ENCODE measurements at regions not wholly inside any gene's neighbourhood (a gene's known extent, or its start where the extent isn't known, plus 50 kb on each side); places are given as distances from the start of the nearest gene placed in this dataset.
A peak's percentile ranks its signal among the peaks of the same experiment; 100 is the strongest.

DNA sequence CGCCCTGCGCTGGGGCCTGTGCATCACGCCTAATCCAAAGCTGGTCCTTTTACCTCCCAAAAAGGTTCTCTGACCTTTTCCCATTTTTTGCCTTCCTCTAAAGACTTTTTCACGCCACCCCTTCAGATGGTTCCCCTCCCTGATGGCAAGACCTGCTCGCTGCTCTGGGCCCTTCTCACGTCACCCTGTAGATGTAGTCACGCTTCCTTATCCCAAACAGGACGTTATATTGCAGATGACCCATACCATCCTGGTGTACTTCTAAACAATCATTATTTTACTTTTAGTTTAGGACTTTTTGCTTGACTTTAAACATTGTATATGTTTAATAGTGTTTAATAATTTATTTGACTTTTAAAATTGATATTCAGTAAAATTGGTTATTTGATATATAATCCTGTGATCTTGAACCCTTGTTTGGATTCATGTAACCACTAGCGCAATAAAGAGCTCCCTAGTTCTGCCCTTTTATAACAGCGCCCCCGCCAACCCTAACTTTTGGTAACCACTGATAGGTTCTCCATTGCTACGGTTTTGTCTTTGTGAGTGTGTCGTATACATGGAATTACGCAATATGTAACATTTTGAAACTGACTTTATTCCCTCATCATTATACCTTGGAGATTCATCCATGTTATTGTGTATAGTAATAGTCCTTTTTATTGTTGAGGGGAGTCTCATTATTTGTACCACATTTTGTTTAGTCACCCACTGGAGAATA is 159.0 kb upstream of the CHRNA7 start:
- DNase-seq (ENCODE audit: low read depth, low spot score): no peak

DNA sequence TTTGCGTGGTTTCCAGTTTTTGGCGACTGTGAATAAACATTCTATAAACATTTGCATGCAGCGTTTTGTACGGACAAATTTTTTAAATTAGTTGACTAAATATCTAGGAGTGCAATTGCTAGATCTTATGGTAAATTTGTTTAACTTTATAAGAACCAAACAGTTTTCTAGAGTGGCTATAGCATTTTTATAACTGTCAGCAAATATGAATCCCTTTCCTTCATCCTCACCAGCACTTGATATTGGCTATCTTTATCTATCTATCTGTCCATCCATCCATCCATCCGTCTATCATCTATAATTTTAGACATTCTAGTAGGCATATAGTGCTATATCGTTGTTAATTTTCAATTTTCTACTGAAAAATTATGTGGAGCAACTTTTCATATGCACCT is 158.4 kb upstream of the CHRNA7 start:
- DNase-seq (ENCODE audit: low read depth, low spot score): no peak

DNA sequence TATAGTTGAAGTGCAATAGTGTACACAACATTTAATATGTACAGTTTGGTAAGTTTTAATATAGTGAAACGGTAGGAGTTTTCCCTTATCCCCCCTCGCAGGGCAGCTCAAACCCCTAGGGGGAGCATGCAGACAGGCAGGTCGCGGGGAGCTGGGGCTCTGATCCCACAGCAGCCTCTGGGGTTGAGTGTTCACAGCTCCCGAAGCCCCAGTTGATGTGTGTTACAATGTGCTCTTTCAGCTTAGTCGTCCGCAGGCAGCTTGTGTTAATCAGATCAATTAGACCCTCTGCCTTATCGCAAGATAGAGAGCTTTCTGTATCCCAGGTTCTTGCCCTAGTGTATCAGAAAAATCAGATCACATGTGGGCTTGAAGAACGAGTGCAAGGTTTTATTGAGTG is 143.1 kb upstream of the CHRNA7 start:
- DNase-seq (ENCODE audit: low read depth, low spot score): no peak

DNA sequence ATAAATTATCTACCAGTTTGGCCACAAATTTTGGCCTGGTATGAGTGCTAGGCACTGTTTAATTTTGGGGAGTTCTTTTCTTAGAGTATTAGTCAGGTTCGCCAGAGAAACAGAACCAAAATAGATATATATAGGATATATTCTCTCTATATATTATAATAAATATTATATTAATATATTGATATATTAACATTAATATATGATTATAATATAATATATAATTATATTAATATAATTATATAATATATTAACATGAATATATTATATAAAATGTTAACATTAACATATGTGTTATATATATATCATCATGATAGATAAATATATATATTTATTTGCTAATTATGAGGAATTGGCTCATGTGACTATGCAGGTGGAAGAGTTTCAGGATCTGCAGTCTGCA is 137.8 kb upstream of the CHRNA7 start:
- no peak for DNase-seq (ENCODE audit: low read depth, low spot score)

DNA sequence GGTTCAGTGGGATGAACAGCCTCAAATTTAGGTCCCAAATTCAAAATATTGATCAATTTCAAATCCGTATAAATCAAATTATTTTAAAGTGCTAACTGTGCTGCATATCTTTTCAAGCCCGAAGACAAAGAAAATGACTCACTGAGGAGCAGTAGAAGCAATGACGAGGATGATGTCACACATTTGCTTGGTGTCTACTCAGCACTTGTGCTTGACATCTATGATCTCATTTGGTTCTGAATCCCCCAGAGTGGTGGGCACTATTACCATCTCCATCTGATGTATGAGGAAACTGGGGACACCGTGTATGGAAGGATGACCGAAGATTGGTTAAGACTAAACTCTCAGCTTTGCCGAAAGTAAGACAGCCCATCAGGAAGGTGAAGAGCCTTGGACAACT is 136.5 kb upstream of the CHRNA7 start:
- no peak for DNase-seq (ENCODE audit: low read depth, low spot score)

DNA sequence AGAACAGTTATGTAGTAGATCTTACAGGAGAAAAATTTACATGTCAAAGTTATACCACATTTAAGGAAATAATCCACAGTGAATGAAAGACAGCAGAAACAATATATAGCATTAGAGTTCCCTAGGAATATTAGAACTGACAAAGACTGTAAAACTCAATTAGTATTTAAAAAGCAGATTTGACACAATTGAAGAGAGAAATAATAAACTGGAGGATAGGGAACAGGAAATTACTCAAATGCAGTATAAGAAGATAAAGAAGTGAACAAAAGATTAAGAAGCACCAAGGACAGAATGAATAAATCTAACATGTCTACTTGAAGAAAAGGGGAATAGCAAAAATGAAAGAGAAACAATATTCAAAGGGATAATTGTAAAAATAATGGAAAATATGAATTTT is 132.6 kb upstream of the CHRNA7 start:
- no peak for DNase-seq (ENCODE audit: low read depth, low spot score)

DNA sequence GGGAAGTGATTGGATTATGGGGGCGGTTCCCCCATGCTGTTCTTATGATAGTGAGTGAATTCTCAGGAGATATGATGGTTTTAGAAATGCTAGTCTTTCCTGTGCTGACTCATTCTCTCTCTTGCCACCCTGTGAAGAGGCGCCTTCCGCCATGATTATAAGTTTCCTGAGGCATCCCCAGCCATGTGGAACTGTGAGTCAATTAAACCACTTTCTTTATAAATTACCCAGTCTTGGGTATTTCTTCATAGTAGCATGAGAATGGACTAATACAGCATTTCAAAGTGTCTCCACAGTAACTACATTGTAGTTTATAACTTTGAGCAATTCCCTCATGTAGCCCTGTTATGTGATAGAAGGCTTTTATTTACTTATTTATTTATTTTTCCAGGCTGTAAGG is 128.8 kb upstream of the CHRNA7 start:
- DNase-seq (ENCODE audit: low read depth, low spot score): no peak

DNA sequence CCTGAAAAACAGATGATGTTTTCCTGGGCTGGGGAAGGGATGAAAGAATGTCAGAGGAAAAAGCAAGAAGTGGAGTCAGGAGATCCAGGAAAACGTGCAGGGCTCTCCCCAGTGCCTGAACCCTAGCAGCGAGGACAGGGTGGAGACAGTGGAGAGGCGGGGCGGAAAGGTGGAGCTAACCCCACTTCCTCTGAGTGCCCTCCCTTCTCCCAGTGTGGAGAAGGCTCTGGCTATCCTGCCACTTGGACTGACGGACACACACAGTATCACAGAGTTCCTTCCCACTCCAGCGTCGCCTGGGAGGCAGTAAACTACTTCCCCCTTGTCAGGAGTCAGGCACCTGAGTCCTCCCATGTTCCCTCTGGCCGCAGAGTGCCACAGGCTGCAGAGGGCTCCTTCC is 125.3 kb upstream of the CHRNA7 start:
- DNase-seq (ENCODE audit: low read depth, low spot score): peak; percentile 9

DNA sequence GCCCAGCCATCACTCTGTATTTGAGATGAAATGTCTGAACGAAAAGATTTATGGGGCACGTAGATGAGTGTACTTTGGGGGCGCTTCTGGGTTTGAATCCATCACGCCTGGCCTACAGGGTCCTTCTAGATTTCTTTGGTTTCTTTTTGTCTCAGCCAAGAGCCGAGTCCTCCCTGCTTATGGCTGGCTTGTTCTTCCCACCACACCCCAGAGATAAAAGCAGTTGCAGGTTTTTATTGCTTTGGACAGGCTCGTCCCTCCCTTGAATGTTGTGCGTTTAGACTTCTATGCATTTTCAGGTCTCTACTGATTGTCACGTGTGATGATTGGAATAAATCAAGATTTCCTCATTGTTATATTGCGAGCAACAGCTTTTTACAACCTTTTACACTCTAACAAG is 104.8 kb upstream of the CHRNA7 start:
- DNase-seq (ENCODE audit: low read depth, low spot score): no peak

DNA sequence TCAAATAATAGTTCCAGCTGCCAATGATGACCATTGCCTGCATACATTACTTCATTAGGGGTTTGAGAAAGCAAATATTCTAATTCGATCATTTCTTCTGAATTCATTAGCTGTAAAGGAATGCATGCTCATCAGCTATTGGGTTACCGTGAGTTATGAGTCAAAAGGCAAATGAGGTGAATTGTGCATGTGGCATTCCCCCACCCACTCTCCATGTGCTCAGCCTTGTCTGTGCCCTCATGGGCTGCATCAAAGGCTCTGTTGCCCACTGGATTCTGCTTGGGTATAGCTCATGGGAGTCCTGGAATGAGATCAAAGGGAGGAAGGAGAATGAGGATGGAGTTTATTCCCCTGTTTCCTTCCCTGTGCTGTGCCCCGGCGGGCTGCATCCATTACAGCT is 99.3 kb upstream of the CHRNA7 start:
- DNase-seq (ENCODE audit: low read depth, low spot score): no peak

DNA sequence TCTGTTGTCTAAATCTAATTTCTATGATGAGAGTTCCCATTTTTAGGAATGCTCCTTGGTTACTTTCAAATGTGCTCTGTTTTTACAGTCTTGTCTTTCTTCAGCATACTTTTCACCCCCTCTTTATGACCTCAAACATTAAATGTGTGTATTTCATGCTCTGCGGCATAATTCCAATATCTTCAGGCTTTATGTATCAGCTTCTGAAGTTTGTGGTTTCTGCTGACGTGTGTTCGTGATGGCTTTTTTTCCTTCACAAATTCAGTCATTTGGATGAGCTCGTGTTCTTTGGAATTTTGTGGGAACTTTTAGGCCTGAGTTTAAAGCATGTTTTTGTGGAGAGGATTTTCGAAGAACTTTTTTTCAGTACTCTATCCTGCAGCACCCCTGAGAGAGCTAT is 97.7 kb upstream of the CHRNA7 start:
- DNase-seq (ENCODE audit: low read depth, low spot score): no peak

DNA sequence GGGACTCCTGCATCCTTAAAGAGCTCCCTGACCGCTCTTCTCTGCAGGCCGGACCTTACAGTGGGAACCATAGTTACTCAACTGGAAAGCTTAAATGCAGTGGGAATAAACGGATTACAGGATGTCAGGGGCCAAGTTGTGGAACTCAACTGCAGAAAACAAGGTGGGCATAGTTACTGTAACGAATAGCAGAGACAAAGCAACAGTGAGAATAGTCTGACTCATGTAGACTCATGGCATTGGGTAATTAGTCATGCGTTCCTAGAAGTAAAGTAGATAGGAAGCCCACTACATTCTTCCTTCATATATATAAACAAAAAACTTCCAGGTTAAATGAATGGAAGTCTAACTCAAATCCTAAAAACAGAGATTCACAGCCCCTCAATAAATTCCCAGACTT is 95.5 kb upstream of the CHRNA7 start:
- no peak for DNase-seq (ENCODE audit: low read depth, low spot score)

DNA sequence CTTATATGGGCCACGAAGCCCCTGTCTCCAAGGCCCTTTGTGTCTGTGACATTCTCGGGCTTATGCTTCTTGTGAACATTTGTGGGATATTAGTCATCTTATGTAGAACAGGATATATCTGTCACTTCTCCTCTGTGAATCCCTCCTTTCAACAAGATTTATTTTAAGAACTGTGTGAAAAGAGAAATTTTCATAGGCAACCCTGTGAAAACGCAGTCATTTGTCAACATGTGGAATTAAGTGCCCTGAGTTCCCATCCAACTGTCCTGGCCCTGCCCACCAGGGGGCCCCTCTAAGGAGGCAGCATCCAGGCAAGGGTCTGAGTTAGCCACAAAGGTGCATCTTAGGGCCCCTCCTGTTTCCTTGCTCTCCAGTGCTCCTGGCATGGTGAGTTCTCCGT is 76.8 kb upstream of the CHRNA7 start:
- no peak for DNase-seq (ENCODE audit: low read depth, low spot score)

DNA sequence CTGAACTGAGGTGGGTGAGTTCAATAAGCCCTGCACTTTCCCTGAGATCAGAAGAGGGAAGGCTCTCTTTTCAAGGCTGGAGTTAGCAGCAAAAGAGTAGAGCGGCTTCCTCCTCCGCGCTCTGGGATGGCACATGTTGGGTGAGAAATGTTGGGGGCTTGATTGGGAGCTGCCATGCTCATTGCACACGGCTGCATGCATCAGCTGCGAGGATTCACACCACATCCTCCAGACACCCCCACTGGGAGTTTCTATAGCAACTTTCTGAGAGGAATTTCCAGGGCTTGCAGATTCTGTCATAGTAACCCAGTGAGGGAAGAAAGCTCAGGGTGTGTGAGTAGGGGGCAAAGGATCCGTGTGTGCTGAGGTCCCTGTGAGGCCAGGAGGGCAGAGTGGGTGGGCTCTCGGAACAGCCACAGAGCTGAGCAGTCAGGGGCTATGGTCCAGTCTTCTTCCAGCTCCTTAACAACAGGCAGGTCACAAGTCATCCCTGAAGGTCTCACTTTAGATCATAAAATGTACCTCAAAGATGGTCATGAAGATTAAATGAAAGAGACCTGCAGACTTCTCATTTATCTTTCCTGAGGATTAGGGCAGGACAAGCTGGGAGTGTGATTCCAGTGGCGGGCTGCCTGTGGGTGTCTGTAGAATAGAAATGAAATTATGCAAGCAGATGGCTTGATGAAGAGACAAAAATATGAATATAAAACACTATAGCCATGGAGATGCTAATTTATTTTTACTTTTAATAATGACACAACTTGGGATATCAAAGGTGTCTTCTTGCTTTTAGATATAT is 75.7 kb upstream of the CHRNA7 start:
- DNase-seq (ENCODE audit: low read depth, low spot score): no peak

DNA sequence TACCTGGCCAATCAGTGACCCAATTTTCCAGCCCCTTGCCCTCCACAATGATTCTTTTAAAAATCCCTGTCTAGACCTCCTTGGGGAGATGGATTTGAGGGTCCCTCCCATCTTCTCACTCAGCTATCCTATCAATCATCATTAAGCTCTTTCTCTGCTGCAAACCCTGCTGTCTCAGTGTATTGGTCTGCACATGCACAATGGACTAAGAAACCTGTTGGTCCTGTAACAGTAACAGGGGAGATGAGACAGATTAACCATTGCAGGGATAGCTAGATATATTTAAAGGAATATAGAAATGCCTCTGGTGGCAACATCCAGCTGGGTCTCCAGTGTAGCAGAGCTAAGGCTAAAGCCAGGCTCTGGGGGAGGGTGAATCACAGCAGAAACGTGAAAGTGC is 74.6 kb upstream of the CHRNA7 start:
- DNase-seq (ENCODE audit: low read depth, low spot score): no peak

DNA sequence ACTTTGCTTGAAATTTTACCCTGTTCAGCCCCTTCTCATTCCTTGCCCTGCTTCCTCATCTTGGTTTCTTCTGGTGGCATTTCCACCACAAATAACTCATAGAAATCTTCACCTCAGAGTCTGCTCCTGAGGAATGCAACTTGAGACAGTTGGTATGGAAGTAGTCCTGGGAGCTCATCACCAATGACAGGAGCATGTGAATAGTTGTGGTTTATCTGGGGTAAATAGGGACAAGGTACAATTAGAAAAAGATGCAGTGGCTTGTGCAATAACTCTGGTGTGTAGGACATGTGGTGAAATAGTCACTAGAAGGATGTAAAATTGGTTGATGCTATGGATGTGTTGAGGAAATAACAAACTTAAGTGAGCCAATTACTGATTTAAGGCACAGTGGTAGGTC is 72.7 kb upstream of the CHRNA7 start:
- DNase-seq (ENCODE audit: low read depth, low spot score): no peak

DNA sequence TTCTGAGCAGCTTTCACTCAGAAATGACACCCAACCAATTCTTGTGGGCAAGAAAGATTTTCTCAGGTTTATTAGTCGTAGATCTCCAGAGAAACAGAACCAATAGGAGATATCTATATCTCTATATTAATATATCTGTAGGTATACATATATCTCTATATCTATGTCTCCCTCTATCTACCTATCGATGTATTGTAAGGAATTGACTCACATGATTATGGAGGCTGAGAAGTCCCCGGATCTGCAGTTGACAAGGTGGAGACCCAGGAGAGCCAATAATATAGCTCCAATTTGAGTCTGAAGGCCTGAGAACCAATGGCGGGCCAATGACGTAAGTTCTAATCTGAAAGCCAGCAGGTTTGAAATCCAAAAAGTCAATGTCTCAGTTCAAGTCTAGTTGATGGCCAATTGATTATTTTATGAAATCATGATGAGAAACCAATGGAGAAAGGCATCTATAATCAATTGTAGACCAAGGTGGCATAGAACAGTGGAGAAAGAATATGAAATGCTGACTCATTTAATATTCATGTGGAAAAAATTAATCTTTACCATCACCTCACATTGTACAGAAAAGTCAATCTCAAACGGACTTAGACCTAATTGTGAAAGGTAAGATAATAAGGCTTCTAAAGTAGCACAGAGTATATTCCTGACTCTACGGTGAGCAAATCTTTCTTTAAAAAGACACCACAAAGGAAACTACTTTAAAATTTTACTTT is 65.6 kb upstream of the CHRNA7 start:
- DNase-seq (ENCODE audit: low read depth, low spot score): no peak

DNA sequence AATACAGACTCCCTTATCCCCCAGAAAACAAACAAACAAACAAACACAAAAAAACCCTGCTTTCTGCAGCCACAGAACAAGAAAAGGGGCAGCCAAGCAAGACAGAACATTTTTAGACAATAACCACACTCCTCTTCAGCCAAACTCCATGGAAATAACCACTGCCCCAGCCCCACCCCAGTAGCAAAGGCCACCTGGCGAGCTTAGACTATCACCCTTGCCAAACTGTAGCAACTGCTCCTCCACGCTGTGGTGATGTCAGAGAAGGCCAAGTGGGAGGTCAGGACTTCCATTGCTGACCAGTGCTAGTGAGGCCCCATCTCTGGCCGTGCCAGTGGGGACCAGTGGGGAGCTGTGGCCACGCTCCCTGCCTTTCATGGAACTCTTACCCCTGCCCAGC is 60.3 kb upstream of the CHRNA7 start:
- DNase-seq (ENCODE audit: low read depth, low spot score): no peak

DNA sequence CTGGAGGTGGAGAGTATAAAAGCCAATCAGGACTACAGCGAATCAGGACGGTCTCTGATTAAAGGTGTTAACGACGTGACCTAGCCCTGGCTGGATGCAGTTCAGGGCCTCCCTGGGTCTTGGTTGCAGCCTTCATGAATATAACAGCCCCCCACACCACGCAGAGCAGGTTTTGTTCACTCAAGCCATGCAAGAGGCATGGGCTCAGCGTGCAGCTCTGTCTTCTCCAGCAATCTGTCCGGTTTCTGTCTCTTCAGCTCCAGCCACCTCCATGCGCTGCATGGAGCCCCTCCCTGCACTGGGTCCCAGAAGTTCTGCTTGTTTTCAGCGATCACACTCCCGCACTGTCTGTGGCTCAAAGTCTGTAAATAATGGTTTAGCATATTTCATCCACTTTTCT is 57.1 kb upstream of the CHRNA7 start:
- DNase-seq (ENCODE audit: low read depth, low spot score): no peak

DNA sequence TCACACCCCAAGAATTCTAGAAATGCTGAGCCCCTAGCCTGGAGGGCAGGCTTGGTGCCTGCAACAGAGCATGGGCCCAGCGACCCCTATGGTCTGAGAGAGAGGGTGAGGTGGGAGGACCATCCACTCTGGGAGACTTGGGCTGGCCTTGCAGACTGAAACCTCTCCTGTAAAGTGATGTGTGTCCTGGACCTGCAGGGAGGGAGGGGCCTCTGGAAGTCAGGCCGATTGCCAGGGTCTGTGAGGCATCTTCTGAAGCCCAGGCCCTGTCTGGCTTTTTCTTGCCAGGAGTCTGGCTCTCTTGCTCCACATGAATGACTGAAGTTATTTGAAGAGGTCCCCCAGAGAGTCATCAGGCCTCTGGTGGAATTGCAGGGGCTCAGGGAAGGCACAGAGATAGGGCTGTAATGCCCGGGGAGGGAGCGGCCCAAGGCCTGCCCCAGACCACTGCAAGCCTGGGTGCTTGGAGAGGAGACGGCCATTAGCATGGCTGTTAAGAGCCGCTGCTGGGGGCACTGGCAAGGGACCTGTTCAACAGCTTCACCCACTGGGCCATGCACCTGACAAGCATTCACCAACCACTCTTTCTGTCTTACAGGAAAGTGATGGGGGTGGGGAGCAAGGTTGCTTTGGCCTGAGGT is 56.0 kb upstream of the CHRNA7 start:
- DNase-seq (ENCODE audit: low read depth, low spot score): no peak

DNA sequence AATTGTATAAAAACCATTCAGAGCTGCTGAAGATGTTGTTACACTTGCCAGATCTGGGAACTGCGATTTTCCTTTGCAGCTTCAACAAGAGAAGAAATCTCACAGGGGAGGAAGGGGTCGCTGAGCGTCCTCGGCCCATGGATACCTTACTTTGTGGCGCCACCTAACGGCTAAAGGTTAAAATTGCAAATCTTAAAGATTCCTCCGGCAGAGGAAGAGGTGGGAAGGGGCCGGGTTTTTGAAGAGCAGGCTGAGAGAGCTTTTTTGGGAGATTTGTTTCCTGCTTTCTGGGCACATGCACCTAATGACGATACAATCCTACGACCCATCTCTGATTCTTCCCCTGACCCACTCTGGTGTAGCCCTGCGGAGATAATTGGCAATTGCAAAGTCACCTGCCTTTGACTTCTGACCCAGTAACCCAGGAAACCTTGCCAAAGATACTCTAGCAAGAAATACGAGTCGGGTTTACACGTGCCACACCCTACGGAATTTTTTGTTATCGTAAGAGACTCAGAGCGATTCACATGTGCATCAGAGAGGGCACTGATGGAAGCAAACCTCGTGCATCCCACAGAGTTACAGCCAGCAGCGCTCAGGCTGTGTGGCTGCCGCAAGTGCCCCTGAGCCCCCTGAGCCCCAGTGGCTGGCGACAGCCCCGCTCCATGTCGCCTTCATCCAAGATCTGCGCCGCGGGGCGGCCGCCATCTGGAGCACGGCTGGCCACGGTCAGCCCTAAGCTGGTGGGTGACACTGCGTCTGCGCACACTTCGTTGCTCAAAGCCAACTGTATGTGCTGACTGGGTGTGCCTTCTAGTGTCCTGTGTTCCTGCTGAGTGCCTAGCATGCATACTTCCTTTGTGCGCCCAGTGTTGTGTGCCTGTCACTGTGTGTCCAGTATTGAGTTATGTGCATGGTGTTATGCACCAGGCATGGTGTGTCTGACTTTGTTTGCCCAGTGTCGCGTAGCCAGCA is 55.2 kb upstream of the CHRNA7 start:
- DNase-seq (ENCODE audit: low read depth, low spot score): peak; percentile 20
